Gastroesophageal sphincter (tissue), 4 donors: ENCODE measurements at regions not wholly inside any gene's neighbourhood (a gene's known extent, or its start where the extent isn't known, plus 50 kb on each side); places are given as distances from the start of the nearest gene placed in this dataset.

ENCODE experiments used
- ATAC-seq: fragments of 150-250 bp; one replicate; pipeline ENCODE4 v1.9.1; 2016; ENCODE audit warnings: mild to moderate bottlenecking, moderate library complexity
- H3K27ac ChIP-seq, 4 donors: fragments of 200-600 bp; sonication (generic) in 3 of 4; 1 replicate in 3 of 4; 2 replicates in 1 of 4; pipeline ENCODE4 v1.5.1; 2016 to 2019
- H3K27me3 ChIP-seq: fragments of 200-600 bp; sonication (generic); one replicate; pipeline ENCODE4 v1.5.1; 2019
- H3K36me3 ChIP-seq, 2 donors: fragments of 200-600 bp; sonication (generic); one replicate each; pipeline ENCODE4 v1.5.1; 2019; ENCODE audit warnings: control low read depth in 1 of 2
- H3K4me1 ChIP-seq, 3 donors: fragments of 200-600 bp; sonication (generic); 1 replicate in 2 of 3; 2 replicates in 1 of 3; pipeline ENCODE4 v1.5.1; 2016 to 2019; ENCODE audit warnings: control low read depth in 2 of 3
- H3K4me3 ChIP-seq, 2 donors: fragments of 200-600 bp; sonication (generic); one replicate each; pipeline ENCODE4 v1.5.1; 2019; ENCODE audit warnings: mild to moderate bottlenecking in 1 of 2, moderate library complexity in 1 of 2
- H3K9me3 ChIP-seq, 3 donors: fragments of 200-600 bp; sonication (generic); one replicate each; pipeline ENCODE4 v1.5.1; 2017 to 2019; ENCODE audit warnings: control low read depth in 2 of 3
- EP300 ChIP-seq: sonication (generic); formaldehyde crosslinking; IDR thresholded peaks from one replicate; pipeline ENCODE4 v1.6.1; 2017; ENCODE audit warnings: antibody characterized with exemption, mild to moderate bottlenecking
- POLR2A ChIP-seq, 2 donors: fragments of 450-650 bp; IDR thresholded peaks; one replicate each; pipeline ENCODE4 v1.6.1; 2017; ENCODE audit warnings: antibody characterized with exemption in 2 of 2, mild to moderate bottlenecking in 2 of 2, moderate library complexity in 1 of 2
- POLR2AphosphoS5 ChIP-seq: sonication (generic); formaldehyde crosslinking; IDR thresholded peaks from one replicate; pipeline ENCODE4 v1.6.1; 2017; ENCODE audit warnings: antibody characterized with exemption
- WGBS, 2 donors: methylation state at CpG; one replicate each; pipeline ENCODE4 v1.1.5; 2018; ENCODE audit warnings: low coverage in 1 of 2; 5-methylcytosine and 5-hydroxymethylcytosine counted together
- TF ChIP-seq, protein P1 (sequence below), 4 experiments: fragments of 200-600 bp in 2 of 4; fragments of 450-650 bp in 2 of 4; sonication (generic) in 1 of 4; IDR thresholded peaks; one replicate each; pipeline ENCODE4 v1.5.1; 2017 to 2019; ENCODE audit warnings: antibody characterized with exemption in 4 of 4, mild to moderate bottlenecking in 2 of 4, moderate library complexity in 2 of 4

DNA sequence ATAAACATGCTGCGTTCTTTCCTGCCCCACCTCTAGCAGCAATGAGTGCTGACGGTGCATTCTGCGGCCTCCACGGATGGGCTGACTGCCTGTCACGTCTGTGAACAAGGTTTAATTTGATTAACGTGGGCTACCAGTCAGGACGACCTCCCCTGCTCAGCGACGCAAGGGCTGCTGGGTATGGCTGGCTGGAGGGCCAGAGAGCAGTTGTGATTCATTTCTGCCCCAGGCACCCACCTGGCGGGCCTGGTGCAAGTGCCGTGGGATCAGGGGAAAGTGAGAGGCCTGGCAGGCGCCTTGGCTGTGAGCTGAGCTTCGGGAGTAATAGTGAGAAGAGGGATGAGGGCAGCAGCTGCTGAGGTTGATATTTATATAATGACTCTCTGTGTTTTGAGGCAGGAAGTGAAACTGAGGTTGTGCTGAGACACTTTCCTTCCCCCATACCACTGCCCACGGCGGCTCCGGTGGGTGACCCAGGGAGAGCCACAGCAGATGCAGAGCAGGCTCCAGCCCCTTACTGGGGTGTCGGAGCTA is 190.4 kb upstream of the BCL6 start:
- Histone ChIP-seq H3K4me3 (no peak overlapping the region), H3K27ac (no peak overlapping the region), H3K4me1 (no peaks in the 10 kb centered on the region), H3K9me3 (no peaks in the 10 kb centered on the region), H3K27me3 (no peaks in the 10 kb centered on the region), H3K36me3 (no peaks in the 10 kb centered on the region)
- 95 to 96% methylated on average over 4 to 8 of the region's 17 CpGs for WGBS, 2 donors
- TF ChIP-seq POLR2AphosphoS5 (no peak), EP300 (no peak), POLR2A (IDR thresholded peaks at IDR 0.05) (no peak)
- TF ChIP-seq, protein P1, sequence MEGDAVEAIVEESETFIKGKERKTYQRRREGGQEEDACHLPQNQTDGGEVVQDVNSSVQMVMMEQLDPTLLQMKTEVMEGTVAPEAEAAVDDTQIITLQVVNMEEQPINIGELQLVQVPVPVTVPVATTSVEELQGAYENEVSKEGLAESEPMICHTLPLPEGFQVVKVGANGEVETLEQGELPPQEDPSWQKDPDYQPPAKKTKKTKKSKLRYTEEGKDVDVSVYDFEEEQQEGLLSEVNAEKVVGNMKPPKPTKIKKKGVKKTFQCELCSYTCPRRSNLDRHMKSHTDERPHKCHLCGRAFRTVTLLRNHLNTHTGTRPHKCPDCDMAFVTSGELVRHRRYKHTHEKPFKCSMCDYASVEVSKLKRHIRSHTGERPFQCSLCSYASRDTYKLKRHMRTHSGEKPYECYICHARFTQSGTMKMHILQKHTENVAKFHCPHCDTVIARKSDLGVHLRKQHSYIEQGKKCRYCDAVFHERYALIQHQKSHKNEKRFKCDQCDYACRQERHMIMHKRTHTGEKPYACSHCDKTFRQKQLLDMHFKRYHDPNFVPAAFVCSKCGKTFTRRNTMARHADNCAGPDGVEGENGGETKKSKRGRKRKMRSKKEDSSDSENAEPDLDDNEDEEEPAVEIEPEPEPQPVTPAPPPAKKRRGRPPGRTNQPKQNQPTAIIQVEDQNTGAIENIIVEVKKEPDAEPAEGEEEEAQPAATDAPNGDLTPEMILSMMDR (IDR thresholded peaks at IDR 0.05) = no peak
- no peak for ATAC-seq

DNA sequence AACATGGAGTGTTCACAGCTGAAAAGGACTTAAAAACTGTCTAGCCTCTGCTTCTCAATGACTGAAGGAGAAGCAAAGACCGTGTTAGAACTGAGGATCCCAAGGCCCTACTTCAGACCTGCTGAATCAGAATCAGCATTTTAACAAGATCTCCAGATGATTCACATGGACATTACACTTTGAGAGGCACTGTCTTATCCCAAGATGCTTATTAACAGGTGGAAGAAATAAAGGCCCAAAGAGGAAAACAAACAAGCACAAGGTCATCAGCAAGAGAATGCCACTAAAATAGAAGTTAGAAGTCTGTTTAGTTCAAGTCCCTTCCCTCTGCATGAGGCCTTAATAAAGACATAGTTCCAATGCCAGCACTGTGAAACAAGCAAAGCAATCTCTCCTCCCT is 191.4 kb upstream of the BCL6 start:
- TF ChIP-seq, protein P1 (IDR thresholded peaks at IDR 0.05) = no peak
- no peak for TF ChIP-seq POLR2A (IDR thresholded peaks at IDR 0.05)
- TF ChIP-seq POLR2AphosphoS5 = no peak
- no peak for TF ChIP-seq EP300
- Histone ChIP-seq H3K36me3 (no peaks in the 10 kb centered on the region), H3K27me3 (no peaks in the 10 kb centered on the region), H3K4me3 (no peak overlapping the region), H3K9me3 (no peaks in the 10 kb centered on the region), H3K4me1 (no peaks in the 10 kb centered on the region), H3K27ac (no peak overlapping the region)
- ATAC-seq = no peak
- 88% methylated on average over 1 of the region's 1 CpG; no CpG with 5 or more reads in 1 of the 2 donors for WGBS, 2 donors

DNA sequence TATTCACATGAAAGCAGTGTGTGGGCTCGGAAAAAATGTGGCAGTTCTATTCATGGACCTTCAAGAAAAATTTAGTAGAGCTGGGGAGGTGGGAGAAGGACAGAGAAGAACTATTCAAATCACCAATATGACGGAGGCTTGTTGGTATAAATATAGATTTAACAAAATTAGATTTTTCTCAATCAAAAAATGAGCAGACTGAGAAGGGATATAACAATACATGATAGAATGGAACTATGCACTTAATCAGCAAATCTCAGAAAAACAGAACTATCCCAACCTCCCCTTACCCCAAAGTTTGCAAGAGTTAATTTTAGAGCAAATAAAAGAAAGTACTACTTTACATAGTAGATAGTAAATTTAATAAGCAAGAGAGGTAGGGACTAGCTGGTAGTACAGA is 194.6 kb upstream of the BCL6 start:
- no peak for ATAC-seq
- no peaks in the 10 kb centered on the region for H3K4me1 ChIP-seq
- 80 to 83% methylated on average over 2 of the region's 2 CpGs for WGBS, 2 donors
- no peak overlapping the region for H3K27ac ChIP-seq
- no peaks in the 10 kb centered on the region for H3K27me3 ChIP-seq
- TF ChIP-seq, protein P1 (IDR thresholded peaks at IDR 0.05) = no peak
- TF ChIP-seq POLR2AphosphoS5 = no peak
- TF ChIP-seq POLR2A (IDR thresholded peaks at IDR 0.05) = no peak
- no peak for TF ChIP-seq EP300
- H3K36me3 ChIP-seq = no peaks in the 10 kb centered on the region
- no peaks in the 10 kb centered on the region for H3K9me3 ChIP-seq
- no peak overlapping the region for H3K4me3 ChIP-seq

DNA sequence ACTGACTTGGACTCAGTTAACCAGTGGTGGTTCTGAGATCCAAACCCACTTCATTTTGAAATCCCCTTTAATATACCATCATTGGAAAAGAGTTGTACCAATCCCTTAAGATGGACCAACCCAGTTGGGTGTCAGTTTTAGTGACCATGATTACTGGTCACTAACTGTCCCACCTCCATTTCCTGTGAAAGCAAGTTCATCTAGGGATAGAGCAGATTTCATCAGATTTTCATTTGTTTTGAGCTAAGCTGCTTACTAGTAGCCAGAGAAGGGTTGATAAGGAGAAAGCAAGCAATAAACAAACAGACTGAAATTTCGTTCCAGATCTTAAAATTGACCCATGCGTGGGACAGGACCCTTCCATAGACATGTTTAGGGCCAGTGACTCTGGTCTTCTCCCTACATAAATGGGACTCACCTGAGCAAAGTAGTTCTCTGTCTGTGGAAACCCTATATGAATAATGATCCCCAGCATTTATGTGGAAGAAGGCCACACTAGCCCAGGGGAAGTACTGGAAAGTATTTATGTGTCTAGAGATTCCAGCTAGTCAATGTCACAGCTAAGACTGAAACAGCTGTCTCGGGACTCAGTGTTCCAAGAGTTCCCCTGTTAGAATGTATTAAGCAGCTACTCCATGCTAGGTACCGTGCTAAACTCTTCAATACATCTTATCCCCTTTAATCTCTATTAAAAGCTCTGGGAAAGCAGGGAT is 196.0 kb upstream of the BCL6 start:
- H3K36me3 ChIP-seq = no peaks in the 10 kb centered on the region
- WGBS, 2 donors = 74 to 80% methylated on average over 4 of the region's 4 CpGs
- H3K4me1 ChIP-seq = peaks cover 0 to 4% (median 0%) of the 10 kb centered on the region in 3 donors
- ATAC-seq = no peak
- TF ChIP-seq POLR2AphosphoS5 = no peak
- no peak for TF ChIP-seq EP300
- TF ChIP-seq, protein P1 (IDR thresholded peaks at IDR 0.05) = no peak
- no peak for TF ChIP-seq POLR2A (IDR thresholded peaks at IDR 0.05)
- H3K27me3 ChIP-seq = no peaks in the 10 kb centered on the region
- H3K9me3 ChIP-seq = no peaks in the 10 kb centered on the region
- H3K27ac ChIP-seq = no peak overlapping the region
- no peak overlapping the region for H3K4me3 ChIP-seq

DNA sequence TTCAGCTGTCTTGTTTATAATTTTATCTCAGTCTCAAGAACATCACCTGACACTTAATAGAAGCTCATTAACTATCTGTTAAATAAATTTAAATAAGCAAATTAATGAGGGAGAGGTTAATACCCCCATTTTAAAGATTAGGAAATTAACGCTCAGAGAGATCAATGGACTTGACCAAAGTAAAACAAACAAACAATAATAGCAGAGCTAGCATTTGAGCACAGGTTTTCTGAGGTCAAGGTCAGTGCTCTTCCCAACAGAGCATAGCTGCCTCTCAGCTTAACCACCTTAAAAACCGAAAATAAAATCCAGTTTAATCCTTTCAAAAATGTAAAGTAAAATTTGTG is 196.6 kb upstream of the BCL6 start:
- no peak overlapping the region for H3K4me3 ChIP-seq
- H3K27ac ChIP-seq = no peak overlapping the region
- TF ChIP-seq POLR2AphosphoS5 = no peak
- TF ChIP-seq, protein P1 (IDR thresholded peaks at IDR 0.05) = no peak
- no peak for TF ChIP-seq EP300
- no peak for TF ChIP-seq POLR2A (IDR thresholded peaks at IDR 0.05)
- no peaks in the 10 kb centered on the region for H3K36me3 ChIP-seq
- H3K27me3 ChIP-seq = no peaks in the 10 kb centered on the region
- ATAC-seq = no peak
- H3K4me1 ChIP-seq = peaks cover 0 to 5% (median 0%) of the 10 kb centered on the region in 3 donors
- 80 to 87% methylated on average over 2 of the region's 2 CpGs for WGBS, 2 donors
- H3K9me3 ChIP-seq = no peaks in the 10 kb centered on the region
